B cell (primary cell): ENCODE measurements at regions not wholly inside any gene's neighbourhood (a gene's known extent, or its start where the extent isn't known, plus 50 kb on each side); places are given as distances from the start of the nearest gene placed in this dataset.

Experiments
- CTCF ChIP-seq: fragments of 200-600 bp; IDR thresholded peaks from one replicate; pipeline ENCODE4 v1.8.0; 2022; ENCODE audit warnings: antibody characterized with exemption, mild to moderate bottlenecking
- EZH2 ChIP-seq: IDR thresholded peaks from 2 replicates; pipeline ENCODE4 v1.6.1; 2012; ENCODE audit warnings: borderline replicate concordance, low read depth, mild to moderate bottlenecking, moderate library complexity, low read length; ENCODE audit not compliant: insufficient read depth, poor library complexity, severe bottlenecking

GRCh38 chr9:80375477-80375876 is 803.7 kb downstream of the TLE4 start:
- TF ChIP-seq CTCF (no peak), EZH2 (no peak)
